HL-60 (cell line): ENCODE measurements at regions not wholly inside any gene's neighbourhood (a gene's known extent, or its start where the extent isn't known, plus 50 kb on each side); places are given as distances from the start of the nearest gene placed in this dataset.

Source experiments
- DNase-seq, 2 experiments: peaks; one replicate each; pipeline ENCODE4 v3.0.0-alpha.2; 2010 to 2020; ENCODE audit warnings: low read depth in 1 of 2, low spot score in 1 of 2
- H3K27ac ChIP-seq: fragments of 250-450 bp; sonication (Bioruptor Pico); replicated peaks from 2 replicates; pipeline ENCODE4 v1.5.1; 2020; ENCODE audit warnings: mild to moderate bottlenecking, moderate library complexity
- H3K27me3 ChIP-seq: fragments of 250-450 bp; sonication (Bioruptor Pico); 2 replicates; pipeline ENCODE4 v1.5.1; 2021; ENCODE audit warnings: mild to moderate bottlenecking, moderate library complexity; ENCODE audit not compliant: insufficient read depth, poor library complexity, severe bottlenecking
- H3K4me3 ChIP-seq: replicated peaks from 2 replicates; pipeline ENCODE4 v1.5.1; 2011; ENCODE audit warnings: mild to moderate bottlenecking, control low read depth, low read length; ENCODE audit not compliant: insufficient read depth
- CTCF ChIP-seq: IDR thresholded peaks from one replicate; pipeline ENCODE4 v1.5.1; 2011; ENCODE audit warnings: low read length, control low read depth, inconsistent platforms; ENCODE audit not compliant: insufficient read depth
- GABPA ChIP-seq: IDR thresholded peaks from 2 replicates; pipeline ENCODE4 v1.6.1; 2012; ENCODE audit warnings: low read depth
- POLR2AphosphoS5 ChIP-seq: IDR thresholded peaks from 2 replicates; pipeline ENCODE4 v1.6.1; 2012; ENCODE audit warnings: low read depth
- REST ChIP-seq: IDR thresholded peaks from 2 replicates; pipeline ENCODE4 v1.6.1; 2012; ENCODE audit warnings: low read depth; ENCODE audit not compliant: insufficient replicate concordance
- SPI1 ChIP-seq: IDR thresholded peaks from 2 replicates; pipeline ENCODE4 v1.6.1; 2012; ENCODE audit warnings: low read depth, mild to moderate bottlenecking, borderline replicate concordance

GRCh38 chr3:55246033-55246432 is 241.1 kb downstream of the WNT5A start:
- Histone ChIP-seq H3K4me3 (no peak overlapping the region), H3K27ac (no peak overlapping the region), H3K27me3 (no peaks in the 10 kb centered on the region)
- DNase-seq = no peak
- TF ChIP-seq POLR2AphosphoS5 (no peak), CTCF (no peak), REST (no peak), GABPA (no peak), SPI1 (no peak)

- Histone ChIP-seq H3K27ac (no peak overlapping the region), H3K4me3 (no peak overlapping the region), H3K27me3 (no peaks in the 10 kb centered on the region)
- DNase-seq = no peak
- no peak for TF ChIP-seq GABPA
- no peak for TF ChIP-seq REST
- TF ChIP-seq CTCF = no peak
- TF ChIP-seq POLR2AphosphoS5 = no peak
- no peak for TF ChIP-seq SPI1
Measured at GRCh38 chr3:55245351-55245750, 241.8 kb downstream of the WNT5A start.

- Histone ChIP-seq H3K27me3 (no peaks in the 10 kb centered on the region), H3K4me3 (no peak overlapping the region), H3K27ac (no peak overlapping the region)
- TF ChIP-seq GABPA (no peak), SPI1 (no peak), CTCF (no peak), REST (no peak), POLR2AphosphoS5 (no peak)
- DNase-seq = no peak
Measured at GRCh38 chr3:55244247-55244646, 242.9 kb downstream of the WNT5A start.
